HG02981 (cell line): ENCODE measurements at regions not wholly inside any gene's neighbourhood (a gene's known extent, or its start where the extent isn't known, plus 50 kb on each side); places are given as distances from the start of the nearest gene placed in this dataset.
"Not testable (repeated sequence)": the region's sequence is repeated elsewhere in the genome, so short reads cannot be mapped to it uniquely, and the experiment has no call there.

Source experiments
- ATAC-seq: cut with Tn5 transposase; IDR thresholded peaks from one replicate; pipeline ENCODE4 v1.9.1; 2021; ENCODE audit warnings: mild to moderate bottlenecking, moderate library complexity; ENCODE audit not compliant: unreplicated experiment

- not testable (repeated sequence) for ATAC-seq
Observed at GRCh38 chrX:124181515-124181914, 150.9 kb upstream of the TEX13D start.

- no peak for ATAC-seq
Observed at GRCh38 chrX:124190440-124190839, 142.0 kb upstream of the TEX13D start.

- ATAC-seq = no peak
Observed at GRCh38 chrX:124194199-124194598, 138.3 kb upstream of the TEX13D start.

GRCh38 chrX:124194901-124195300 lies 137.6 kb upstream of the TEX13D start:
- no peak for ATAC-seq

GRCh38 chrX:124203311-124203710 lies 129.1 kb upstream of the TEX13D start:
- ATAC-seq = no peak

- no peak for ATAC-seq
Observed at GRCh38 chrX:124208660-124209059, 123.8 kb upstream of the TEX13D start.

GRCh38 chrX:124209792-124210576 lies 122.5 kb upstream of the TEX13D start:
- ATAC-seq = no peak

GRCh38 chrX:124211312-124211942 lies 121.0 kb upstream of the TEX13D start:
- peak; percentile 84 for ATAC-seq

GRCh38 chrX:124212622-124213021 lies 119.8 kb upstream of the TEX13D start:
- no peak for ATAC-seq

- no peak for ATAC-seq
Observed at GRCh38 chrX:124215786-124216185, 116.7 kb upstream of the TEX13D start.

- ATAC-seq = no peak
Observed at GRCh38 chrX:124216396-124217115, 115.9 kb upstream of the TEX13D start.

- ATAC-seq = peak; percentile 78
Observed at GRCh38 chrX:124217304-124218251, 114.9 kb upstream of the TEX13D start.

- no peak for ATAC-seq
Observed at GRCh38 chrX:124223524-124223923, 108.9 kb upstream of the TEX13D start.

- ATAC-seq = no peak
Observed at GRCh38 chrX:124224528-124224927, 107.9 kb upstream of the TEX13D start.

GRCh38 chrX:124226129-124226528 lies 106.3 kb upstream of the TEX13D start:
- no peak for ATAC-seq

GRCh38 chrX:124228849-124229248 lies 103.6 kb upstream of the TEX13D start:
- no peak for ATAC-seq

- ATAC-seq = no peak
Observed at GRCh38 chrX:124229374-124229773, 103.1 kb upstream of the TEX13D start.

- no peak for ATAC-seq
Observed at GRCh38 chrX:124230655-124231450, 101.6 kb upstream of the TEX13D start.

- no peak for ATAC-seq
Observed at GRCh38 chrX:124231451-124231759, 101.1 kb upstream of the TEX13D start.
